C4-2B (cell line): ENCODE measurements at regions not wholly inside any gene's neighbourhood (a gene's known extent, or its start where the extent isn't known, plus 50 kb on each side); places are given as distances from the start of the nearest gene placed in this dataset.
A peak's percentile ranks its signal among the peaks of the same experiment; 100 is the strongest.

Experiments
- H3K27ac ChIP-seq: fragments of 450-650 bp; 2 replicates; pipeline ENCODE4 v1.5.1; 2017
- ZFX ChIP-seq: fragments of 450-650 bp; IDR thresholded peaks from 2 replicates; pipeline ENCODE4 v1.6.1; 2017
- TF ChIP-seq, protein P1 (sequence below): fragments of 450-650 bp; conservative IDR thresholded peaks from 2 replicates; pipeline ENCODE4 v1.5.1; 2017; ENCODE audit warnings: mild to moderate bottlenecking

DNA sequence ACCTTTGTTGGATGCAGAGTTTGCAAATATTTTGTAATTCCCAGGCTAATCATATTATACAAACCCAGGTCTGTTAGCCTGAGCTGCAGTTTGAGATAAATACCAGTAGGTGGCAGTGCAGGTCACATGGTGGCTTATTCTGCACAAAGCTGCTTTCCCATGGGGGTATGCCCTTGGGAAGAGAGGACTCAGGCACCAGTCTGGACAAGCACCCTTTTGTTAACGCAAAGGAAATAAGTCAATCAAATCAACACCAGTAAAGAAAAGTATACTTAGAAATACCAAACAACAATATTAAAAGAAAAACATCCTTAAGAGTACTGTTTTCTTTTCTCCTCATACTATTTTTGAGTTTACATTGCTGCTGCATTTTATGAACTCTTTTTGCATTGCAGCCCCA lies 389.0 kb upstream of the ZFP42 start:
- TF ChIP-seq, protein P1, sequence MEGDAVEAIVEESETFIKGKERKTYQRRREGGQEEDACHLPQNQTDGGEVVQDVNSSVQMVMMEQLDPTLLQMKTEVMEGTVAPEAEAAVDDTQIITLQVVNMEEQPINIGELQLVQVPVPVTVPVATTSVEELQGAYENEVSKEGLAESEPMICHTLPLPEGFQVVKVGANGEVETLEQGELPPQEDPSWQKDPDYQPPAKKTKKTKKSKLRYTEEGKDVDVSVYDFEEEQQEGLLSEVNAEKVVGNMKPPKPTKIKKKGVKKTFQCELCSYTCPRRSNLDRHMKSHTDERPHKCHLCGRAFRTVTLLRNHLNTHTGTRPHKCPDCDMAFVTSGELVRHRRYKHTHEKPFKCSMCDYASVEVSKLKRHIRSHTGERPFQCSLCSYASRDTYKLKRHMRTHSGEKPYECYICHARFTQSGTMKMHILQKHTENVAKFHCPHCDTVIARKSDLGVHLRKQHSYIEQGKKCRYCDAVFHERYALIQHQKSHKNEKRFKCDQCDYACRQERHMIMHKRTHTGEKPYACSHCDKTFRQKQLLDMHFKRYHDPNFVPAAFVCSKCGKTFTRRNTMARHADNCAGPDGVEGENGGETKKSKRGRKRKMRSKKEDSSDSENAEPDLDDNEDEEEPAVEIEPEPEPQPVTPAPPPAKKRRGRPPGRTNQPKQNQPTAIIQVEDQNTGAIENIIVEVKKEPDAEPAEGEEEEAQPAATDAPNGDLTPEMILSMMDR = peak; percentile 89
- TF ChIP-seq ZFX = no peak
- H3K27ac ChIP-seq = no peak overlapping the region

DNA sequence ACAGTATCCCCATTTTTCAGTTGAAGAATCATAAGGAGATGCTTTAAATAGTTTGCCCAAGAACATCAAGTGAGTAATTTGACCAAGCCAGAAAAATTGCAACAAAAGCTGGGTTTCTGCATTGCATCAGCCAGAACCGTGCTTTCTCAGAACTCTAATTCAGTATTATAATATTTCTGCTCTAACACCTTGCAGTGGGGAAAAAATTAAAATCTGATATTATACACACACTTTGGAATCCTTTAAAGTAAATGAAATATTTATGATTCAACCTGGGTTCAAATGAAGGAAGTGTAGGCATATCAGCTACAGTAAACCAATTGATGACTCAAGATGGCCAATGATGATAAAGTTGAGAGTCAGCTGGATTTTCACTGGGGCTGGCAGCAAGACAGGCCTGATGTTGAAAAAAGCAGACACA lies 387.6 kb upstream of the ZFP42 start:
- no peak overlapping the region for H3K27ac ChIP-seq
- TF ChIP-seq, protein P1 = no peak
- TF ChIP-seq ZFX = no peak

DNA sequence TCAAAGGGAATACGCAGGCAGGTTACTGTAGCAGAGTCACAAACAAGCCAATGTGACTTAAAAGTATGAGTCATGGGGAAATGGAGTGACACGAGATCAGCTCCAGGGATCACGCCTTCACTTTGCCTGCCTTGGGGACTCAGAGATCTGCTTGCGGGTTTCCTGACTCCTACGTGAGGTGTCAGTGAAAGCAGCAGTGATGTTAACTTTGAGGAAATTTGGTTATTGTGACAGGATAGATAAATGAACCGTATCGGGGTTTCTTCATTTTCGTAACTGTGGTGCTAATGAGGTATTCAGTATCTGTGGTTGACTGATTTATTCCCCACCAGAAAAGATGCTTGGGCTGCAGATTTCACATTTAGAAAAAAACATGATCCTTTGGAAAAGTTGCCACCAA lies 383.3 kb upstream of the ZFP42 start:
- no peak overlapping the region for H3K27ac ChIP-seq
- no peak for TF ChIP-seq ZFX
- TF ChIP-seq, protein P1 = no peak

DNA sequence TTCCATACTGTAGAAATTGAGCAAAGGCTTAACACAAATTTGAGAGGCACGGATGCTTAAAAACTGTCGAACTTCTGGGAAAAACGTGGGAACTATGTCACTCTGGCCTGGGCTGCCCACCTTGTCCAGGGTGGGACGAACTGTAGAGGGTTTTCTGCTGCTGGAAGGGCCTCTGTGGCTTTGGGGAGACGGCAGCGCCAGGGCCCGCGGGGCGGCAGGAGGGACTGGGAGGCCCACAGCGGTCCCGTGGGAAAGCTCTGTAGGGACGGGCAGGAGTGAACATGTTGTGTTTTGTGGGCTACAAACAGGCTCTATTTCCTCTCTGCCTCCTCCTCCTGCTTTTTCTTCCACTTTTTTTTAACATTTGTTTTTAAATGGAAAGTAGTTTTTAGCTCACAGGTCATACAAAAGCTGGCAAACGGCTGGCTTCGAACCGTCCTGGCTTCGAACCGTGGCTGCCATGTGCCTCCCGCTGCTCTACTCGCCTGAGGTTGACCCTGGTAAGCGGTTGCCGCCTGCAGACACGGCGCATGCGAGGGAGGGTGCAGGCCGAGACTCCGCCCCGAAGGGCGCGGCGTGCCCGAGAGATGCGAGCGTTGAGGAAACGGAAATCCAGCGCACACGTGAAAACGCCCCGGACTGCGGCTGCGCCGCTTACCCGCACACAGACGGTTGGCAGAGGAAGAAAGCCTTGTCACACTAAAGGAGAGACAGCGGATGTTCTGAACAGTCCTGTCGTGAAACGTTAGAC lies 382.3 kb upstream of the ZFP42 start:
- no peak for TF ChIP-seq ZFX
- TF ChIP-seq, protein P1 = no peak
- H3K27ac ChIP-seq = no peak overlapping the region

DNA sequence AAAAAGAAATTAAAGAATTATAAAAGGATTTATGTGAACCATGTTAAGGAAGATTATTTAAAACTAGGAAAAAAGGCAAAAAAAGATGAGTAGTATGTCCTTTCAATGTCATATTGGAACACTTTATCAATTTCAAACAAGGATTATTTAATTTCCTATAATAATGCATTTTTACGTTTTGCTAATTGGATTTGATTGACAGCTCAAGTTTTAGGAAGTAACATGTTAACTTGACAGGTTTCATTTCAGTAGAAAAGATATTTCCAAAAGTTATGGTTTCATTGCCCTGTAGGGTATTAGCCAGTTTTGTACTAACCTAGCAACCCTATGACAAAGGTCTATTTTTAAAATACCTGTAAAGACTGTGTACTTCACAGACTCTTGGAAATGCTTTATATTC lies 379.6 kb upstream of the ZFP42 start:
- no peak overlapping the region for H3K27ac ChIP-seq
- TF ChIP-seq, protein P1 = no peak
- no peak for TF ChIP-seq ZFX

DNA sequence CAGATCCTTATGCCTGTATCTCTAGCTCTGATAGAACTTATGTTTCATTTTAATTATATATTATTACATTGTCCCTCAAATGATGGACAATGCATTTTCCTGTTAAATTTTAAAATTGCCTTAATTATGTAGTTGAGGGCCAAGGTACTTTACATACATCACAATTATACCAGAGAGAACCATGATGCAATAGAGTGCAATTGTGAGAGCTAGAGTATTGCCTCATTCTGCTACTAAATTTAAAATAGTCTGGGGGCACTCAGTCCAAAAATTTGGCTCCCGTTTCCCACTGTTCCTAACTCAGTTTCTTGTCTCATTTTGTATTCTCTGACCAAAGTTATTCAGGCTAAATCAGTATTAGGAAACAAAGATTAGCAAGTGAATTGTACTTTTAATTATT lies 378.5 kb upstream of the ZFP42 start:
- H3K27ac ChIP-seq = no peak overlapping the region
- no peak for TF ChIP-seq ZFX
- TF ChIP-seq, protein P1 = no peak

DNA sequence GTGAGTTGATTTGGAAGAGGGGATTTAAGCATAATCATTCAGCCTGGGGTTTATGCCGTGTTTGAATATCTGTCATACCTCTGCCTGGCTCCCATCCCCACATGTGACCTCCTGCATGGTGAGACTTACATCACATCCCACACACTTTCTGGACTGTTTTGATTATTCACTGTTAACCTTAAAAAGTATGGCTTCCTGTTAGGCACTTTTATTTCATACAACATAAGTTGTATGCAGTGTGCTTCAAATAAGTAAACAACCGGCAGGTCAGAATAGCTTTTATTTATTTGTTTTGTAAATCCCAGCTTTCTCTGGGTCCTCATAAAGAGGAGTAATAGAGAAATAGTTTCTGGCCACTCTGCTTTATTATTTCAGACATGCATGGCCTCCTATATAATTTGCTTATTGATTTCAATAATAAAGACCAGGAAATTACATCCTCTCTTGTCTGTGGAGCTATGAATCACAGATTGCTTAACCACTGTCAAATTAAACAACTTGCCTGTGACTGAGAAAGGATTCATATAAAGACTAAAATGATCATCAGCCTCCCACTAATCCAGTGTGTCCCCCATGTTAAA lies 376.8 kb upstream of the ZFP42 start:
- H3K27ac ChIP-seq = no peak overlapping the region; the same call in 1 of the 2 replicates
- TF ChIP-seq ZFX = no peak
- TF ChIP-seq, protein P1 = no peak
